A549 (cell line): ENCODE measurements at regions not wholly inside any gene's neighbourhood (a gene's known extent, or its start where the extent isn't known, plus 50 kb on each side); places are given as distances from the start of the nearest gene placed in this dataset.

ENCODE experiments used
- GATA3 ChIP-seq: IDR thresholded peaks from 2 replicates; pipeline ENCODE4 v1.6.1; 2012; ENCODE audit warnings: borderline replicate concordance
- PHF8 ChIP-seq: fragments of 200-600 bp; sonication (generic); IDR thresholded peaks from 2 replicates; pipeline ENCODE4 v1.6.1; 2016; ENCODE audit warnings: low read depth, mild to moderate bottlenecking, antibody characterized with exemption, moderate library complexity, borderline replicate concordance
- POLR2AphosphoS2 ChIP-seq: conservative IDR thresholded peaks from 2 replicates; pipeline ENCODE4 v1.6.1; 2012; ENCODE audit warnings: low read length, improper control_type of control experiment, inconsistent platforms
- RARB ChIP-seq: fragments of 250-450 bp; sonication (Bioruptor Pico); IDR thresholded peaks from 2 replicates; pipeline ENCODE4 v1.8.0; 2021; ENCODE audit warnings: mild to moderate bottlenecking, moderate library complexity
- TP53 ChIP-seq: fragments of 250-450 bp; sonication (Bioruptor Pico); IDR thresholded peaks from 2 replicates; pipeline ENCODE4 v1.5.0; 2021; ENCODE audit warnings: mild to moderate bottlenecking, moderate library complexity
- TF ChIP-seq, protein P1 (sequence below): fragments of >200 bp; sonication (Bioruptor Twin); formaldehyde crosslinking; IDR thresholded peaks from 3 replicates; pipeline ENCODE4 v1.5.1; 2016

DNA sequence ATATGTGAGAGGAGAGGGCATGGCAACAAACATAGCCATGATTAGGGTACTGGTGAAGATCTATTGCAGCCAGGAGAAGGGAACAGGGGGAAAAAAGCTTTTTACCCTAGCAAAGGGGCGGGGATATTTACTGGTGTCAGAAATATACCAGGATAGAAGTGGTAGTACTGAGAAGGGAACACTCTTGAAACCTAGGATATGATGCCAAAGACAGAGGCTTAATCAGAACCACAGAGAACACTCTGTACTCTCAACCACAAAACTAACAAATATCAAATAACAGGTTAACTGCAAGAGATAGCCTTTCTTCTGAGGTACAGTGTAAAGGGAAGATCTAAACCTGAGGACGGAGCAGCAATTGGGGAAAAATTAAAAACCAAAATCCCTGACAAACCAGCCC lies 112.2 kb downstream of the KIF2B start:
- no peak for TF ChIP-seq POLR2AphosphoS2
- TF ChIP-seq TP53: no peak
- TF ChIP-seq GATA3: no peak
- TF ChIP-seq, protein P1, sequence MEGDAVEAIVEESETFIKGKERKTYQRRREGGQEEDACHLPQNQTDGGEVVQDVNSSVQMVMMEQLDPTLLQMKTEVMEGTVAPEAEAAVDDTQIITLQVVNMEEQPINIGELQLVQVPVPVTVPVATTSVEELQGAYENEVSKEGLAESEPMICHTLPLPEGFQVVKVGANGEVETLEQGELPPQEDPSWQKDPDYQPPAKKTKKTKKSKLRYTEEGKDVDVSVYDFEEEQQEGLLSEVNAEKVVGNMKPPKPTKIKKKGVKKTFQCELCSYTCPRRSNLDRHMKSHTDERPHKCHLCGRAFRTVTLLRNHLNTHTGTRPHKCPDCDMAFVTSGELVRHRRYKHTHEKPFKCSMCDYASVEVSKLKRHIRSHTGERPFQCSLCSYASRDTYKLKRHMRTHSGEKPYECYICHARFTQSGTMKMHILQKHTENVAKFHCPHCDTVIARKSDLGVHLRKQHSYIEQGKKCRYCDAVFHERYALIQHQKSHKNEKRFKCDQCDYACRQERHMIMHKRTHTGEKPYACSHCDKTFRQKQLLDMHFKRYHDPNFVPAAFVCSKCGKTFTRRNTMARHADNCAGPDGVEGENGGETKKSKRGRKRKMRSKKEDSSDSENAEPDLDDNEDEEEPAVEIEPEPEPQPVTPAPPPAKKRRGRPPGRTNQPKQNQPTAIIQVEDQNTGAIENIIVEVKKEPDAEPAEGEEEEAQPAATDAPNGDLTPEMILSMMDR: no peak
- TF ChIP-seq RARB (CRISPR knock-in tag): no peak
- no peak for TF ChIP-seq PHF8
